ENCODE measurements at regions not wholly inside any gene's neighbourhood (a gene's known extent, or its start where the extent isn't known, plus 50 kb on each side); places are given as distances from the start of the nearest gene placed in this dataset.

DNA sequence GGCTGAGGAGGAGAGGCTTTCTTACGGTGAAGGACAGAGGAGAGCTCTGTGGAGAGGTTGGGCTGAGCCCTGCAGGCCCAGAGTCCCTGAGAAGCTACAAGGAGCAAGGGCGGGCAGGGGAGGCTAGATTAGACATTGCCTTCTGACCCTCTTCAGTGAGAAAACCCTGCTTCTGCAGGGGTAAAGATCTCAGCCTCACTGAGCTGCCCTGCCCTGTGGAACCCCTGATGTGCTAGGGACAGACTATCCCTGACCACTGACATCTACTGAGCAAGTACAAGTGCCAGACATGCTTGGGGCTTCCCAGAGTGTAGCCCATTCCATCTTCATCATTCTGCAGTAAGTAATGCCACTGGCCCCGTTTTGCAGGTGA lies 111.5 kb downstream of the CYP26B1 start:
- H3K36me3 ChIP-seq (ENCODE audit: control insufficient read depth in 2 of 2, insufficient read depth in 2 of 2, low read length in 1 of 2), result no peaks in the 10 kb centered on the region
- RAD21 ChIA-PET (ENCODE audit: unreplicated experiment), result no interaction called here
- SMC1A ChIA-PET (ENCODE audit: uncharacterized antibody, unreplicated experiment), result no interaction called here
- H3K9me3 ChIP-seq (replicated peaks; ENCODE audit: control insufficient read depth, insufficient read depth, low read length), result no peaks in the 10 kb centered on the region
- WGBS (ENCODE audit: insufficient coverage, insufficient replicate concordance, low lambda C conversion rate, missing lambda C conversion rate), result 39% methylated on average over 3 of the region's 3 CpGs
- H3K79me2 ChIP-seq (ENCODE audit: control insufficient read depth, insufficient read depth, low read length), result no peaks in the 10 kb centered on the region
- no peaks in the 10 kb centered on the region for H4K20me1 ChIP-seq (ENCODE audit: control insufficient read depth, insufficient read depth)
- no peak overlapping the region for H2AFZ ChIP-seq (ENCODE audit: control insufficient read depth, low read depth, low read length)
- no peak for FAIRE-seq
- in situ Hi-C loops (cut with MboI), result no loop called here
- H3K4me1 ChIP-seq (ENCODE audit: control insufficient read depth, insufficient read depth, low read length), result no peaks in the 10 kb centered on the region
- H3K27me3 ChIP-seq (replicated peaks in 1 of 2; ENCODE audit: control insufficient read depth in 2 of 2, insufficient read depth in 2 of 2, low read length in 1 of 2), result peaks cover 0 to 1% of the 10 kb centered on the region in 2 experiments; a peak in 2 of 4 replicates
- H3K4me3 ChIP-seq, result no peak overlapping the region
- H3K9ac ChIP-seq (ENCODE audit: control insufficient read depth, insufficient read depth, low read length), result no peak overlapping the region
- DNase-seq (ENCODE audit: low read depth, low spot score), result no peak
- POLR2A ChIA-PET, result no interaction called here
- H3K27ac ChIP-seq (ENCODE audit: control insufficient read depth, insufficient read depth), result no peak overlapping the region
- no peak overlapping the region for H3K4me2 ChIP-seq (ENCODE audit: control insufficient read depth, insufficient read depth)
- CTCF ChIA-PET, result no interaction called here
- TF ChIP-seq ATF3 (IDR thresholded peaks at IDR 0.05; ENCODE audit: borderline replicate concordance, extremely low read depth, low read depth, low read length), result no peak
- no peak for TF ChIP-seq KDM1A (IDR thresholded peaks at IDR 0.05; ENCODE audit: borderline replicate concordance)
- no peak for TF ChIP-seq RELB (IDR thresholded peaks at IDR 0.05; ENCODE audit: low read depth)
- TF ChIP-seq PRDM15 (CRISPR knock-in tag; IDR thresholded peaks at IDR 0.05), result no peak
- TF ChIP-seq USF1 (IDR thresholded peaks at IDR 0.05; ENCODE audit: borderline replicate concordance, extremely low read length, insufficient read depth, low read depth, low read length), result no peak
- no peak for TF ChIP-seq BMI1 (IDR thresholded peaks at IDR 0.05; ENCODE audit: borderline replicate concordance)
- TF ChIP-seq MXI1 (IDR thresholded peaks at IDR 0.05; ENCODE audit: low read depth, low read length), result no peak
- intact Hi-C loops (cut with micrococcal nuclease; ENCODE audit: unreplicated experiment), result no loop called here
- no TSS peak for BruUV-seq (replicated peaks)
- ATAC-seq, result no peak

Measured in GM12878 (cell line).